Omental fat pad (tissue), 3 donors: ENCODE measurements at regions not wholly inside any gene's neighbourhood (a gene's known extent, or its start where the extent isn't known, plus 50 kb on each side); places are given as distances from the start of the nearest gene placed in this dataset.

Source experiments
- ATAC-seq: fragments of 150-250 bp; one replicate; pipeline ENCODE4 v1.9.1; 2016; ENCODE audit warnings: mild to moderate bottlenecking, moderate library complexity; ENCODE audit not compliant: low FRiP score
- DNase-seq: peaks from one replicate; pipeline ENCODE4 v3.0.0-alpha.2; 2019; ENCODE audit warnings: low spot score
- CTCF ChIP-seq, 3 donors: fragments of 450-650 bp; IDR thresholded peaks; one replicate each; pipeline ENCODE4 v1.5.1; 2016 to 2017; ENCODE audit warnings: antibody characterized with exemption in 3 of 3, mild to moderate bottlenecking in 3 of 3, moderate library complexity in 2 of 3

GRCh38 chr2:226017107-226017506 lies 617.6 kb downstream of the NYAP2 start:
- no peak for TF ChIP-seq CTCF (IDR thresholded peaks at IDR 0.05)
- ATAC-seq (no peak), DNase-seq (no peak)

GRCh38 chr2:226011716-226012450 lies 612.4 kb downstream of the NYAP2 start:
- ATAC-seq, result no peak
- DNase-seq, result no peak

GRCh38 chr2:226002438-226002837 lies 602.9 kb downstream of the NYAP2 start:
- ATAC-seq, result no peak
- no peak for TF ChIP-seq CTCF (IDR thresholded peaks at IDR 0.05)
- no peak for DNase-seq

More at GRCh38 chr2:226011716-226012450, 612.4 kb downstream of the NYAP2 start:
- no peak for TF ChIP-seq CTCF (IDR thresholded peaks at IDR 0.05)

- ATAC-seq (no peak), DNase-seq (no peak)
- TF ChIP-seq CTCF (IDR thresholded peaks at IDR 0.05), result no peak
Measured at GRCh38 chr2:226001716-226002115, 602.2 kb downstream of the NYAP2 start.

- no peak for ATAC-seq
- no peak for DNase-seq
- TF ChIP-seq CTCF (IDR thresholded peaks at IDR 0.05), result no peak
Measured at GRCh38 chr2:225999692-226000091, 600.2 kb downstream of the NYAP2 start.

- ATAC-seq (no peak), DNase-seq (no peak)
- TF ChIP-seq CTCF (IDR thresholded peaks at IDR 0.05), result no peak
Measured at GRCh38 chr2:225998653-225999052, 599.1 kb downstream of the NYAP2 start.

- no peak for DNase-seq
- no peak for ATAC-seq
- TF ChIP-seq CTCF (IDR thresholded peaks at IDR 0.05), result no peak
Measured at GRCh38 chr2:225998116-225998515, 598.6 kb downstream of the NYAP2 start.
